ENCODE measurements at regions not wholly inside any gene's neighbourhood (a gene's known extent, or its start where the extent isn't known, plus 50 kb on each side); places are given as distances from the start of the nearest gene placed in this dataset.

- Histone ChIP-seq H3K79me2 (ENCODE audit: insufficient read depth, low read length) (no peaks in the 10 kb centered on the region), H3K36me3 (ENCODE audit: insufficient read depth, low read length) (no peaks in the 10 kb centered on the region), H3K9me3 (ENCODE audit: insufficient read depth, low read depth, low read length) (peaks cover 52% of the 10 kb centered on the region; the same call in 1 of the 2 replicates), H3K27me3 (ENCODE audit: insufficient read depth, low read length, poor library complexity, severe bottlenecking) (no peaks in the 10 kb centered on the region), H3K4me3 (ENCODE audit: low read length, poor library complexity, severe bottlenecking) (no peak overlapping the region), H2AFZ (ENCODE audit: low read length) (no peak overlapping the region), H3K9me2 (replicated peaks; ENCODE audit: low read depth, low read length) (no peaks in the 10 kb centered on the region), H3F3A (ENCODE audit: low read depth) (no peaks in the 10 kb centered on the region), H3K4me1 (ENCODE audit: insufficient read depth, low read length, poor library complexity, severe bottlenecking) (no peaks in the 10 kb centered on the region), H3K9ac (ENCODE audit: low read depth, low read length, poor library complexity, severe bottlenecking) (no peak overlapping the region), H4K20me1 (ENCODE audit: insufficient read depth, low read length, poor library complexity, severe bottlenecking) (no peaks in the 10 kb centered on the region), H3K4me2 (ENCODE audit: low read depth, low read length, poor library complexity, severe bottlenecking) (no peak overlapping the region)
- no peak for TF ChIP-seq EZH2phosphoT487 (IDR thresholded peaks at IDR 0.05; ENCODE audit: borderline replicate concordance)
- TF ChIP-seq, protein P1, sequence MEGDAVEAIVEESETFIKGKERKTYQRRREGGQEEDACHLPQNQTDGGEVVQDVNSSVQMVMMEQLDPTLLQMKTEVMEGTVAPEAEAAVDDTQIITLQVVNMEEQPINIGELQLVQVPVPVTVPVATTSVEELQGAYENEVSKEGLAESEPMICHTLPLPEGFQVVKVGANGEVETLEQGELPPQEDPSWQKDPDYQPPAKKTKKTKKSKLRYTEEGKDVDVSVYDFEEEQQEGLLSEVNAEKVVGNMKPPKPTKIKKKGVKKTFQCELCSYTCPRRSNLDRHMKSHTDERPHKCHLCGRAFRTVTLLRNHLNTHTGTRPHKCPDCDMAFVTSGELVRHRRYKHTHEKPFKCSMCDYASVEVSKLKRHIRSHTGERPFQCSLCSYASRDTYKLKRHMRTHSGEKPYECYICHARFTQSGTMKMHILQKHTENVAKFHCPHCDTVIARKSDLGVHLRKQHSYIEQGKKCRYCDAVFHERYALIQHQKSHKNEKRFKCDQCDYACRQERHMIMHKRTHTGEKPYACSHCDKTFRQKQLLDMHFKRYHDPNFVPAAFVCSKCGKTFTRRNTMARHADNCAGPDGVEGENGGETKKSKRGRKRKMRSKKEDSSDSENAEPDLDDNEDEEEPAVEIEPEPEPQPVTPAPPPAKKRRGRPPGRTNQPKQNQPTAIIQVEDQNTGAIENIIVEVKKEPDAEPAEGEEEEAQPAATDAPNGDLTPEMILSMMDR (conservative IDR thresholded peaks at IDR 0.05; ENCODE audit: low read length) = no peak
Measured at GRCh38 chr11:135046556-135046955, 634.5 kb upstream of the B3GAT1 start.

GRCh38 chr11:135043434-135043833 is 631.4 kb upstream of the B3GAT1 start:
- H3K79me2 ChIP-seq (ENCODE audit: insufficient read depth, low read length) = no peaks in the 10 kb centered on the region
- no peaks in the 10 kb centered on the region for H3K27me3 ChIP-seq (ENCODE audit: insufficient read depth, low read length, poor library complexity, severe bottlenecking)
- no peaks in the 10 kb centered on the region for H3K36me3 ChIP-seq (ENCODE audit: insufficient read depth, low read length)
- no peak overlapping the region for H3K4me3 ChIP-seq (ENCODE audit: low read length, poor library complexity, severe bottlenecking)
- TF ChIP-seq, protein P1 (conservative IDR thresholded peaks at IDR 0.05; ENCODE audit: low read length) = no peak
- TF ChIP-seq EZH2phosphoT487 (IDR thresholded peaks at IDR 0.05; ENCODE audit: borderline replicate concordance) = no peak
- H2AFZ ChIP-seq (ENCODE audit: low read length) = no peak overlapping the region
- H3F3A ChIP-seq (ENCODE audit: low read depth) = no peaks in the 10 kb centered on the region
- peaks cover 43% of the 10 kb centered on the region; the same call in 1 of the 2 replicates for H3K9me3 ChIP-seq (ENCODE audit: insufficient read depth, low read depth, low read length)
- H3K4me1 ChIP-seq (ENCODE audit: insufficient read depth, low read length, poor library complexity, severe bottlenecking) = no peaks in the 10 kb centered on the region
- no peaks in the 10 kb centered on the region for H3K9me2 ChIP-seq (replicated peaks; ENCODE audit: low read depth, low read length)
- no peak overlapping the region for H3K4me2 ChIP-seq (ENCODE audit: low read depth, low read length, poor library complexity, severe bottlenecking)
- no peak overlapping the region for H3K9ac ChIP-seq (ENCODE audit: low read depth, low read length, poor library complexity, severe bottlenecking)
- no peaks in the 10 kb centered on the region for H4K20me1 ChIP-seq (ENCODE audit: insufficient read depth, low read length, poor library complexity, severe bottlenecking)

- Histone ChIP-seq H2AFZ (ENCODE audit: low read length) (no peak overlapping the region), H3K9me2 (replicated peaks; ENCODE audit: low read depth, low read length) (no peaks in the 10 kb centered on the region), H3K79me2 (ENCODE audit: insufficient read depth, low read length) (no peaks in the 10 kb centered on the region), H3K27me3 (ENCODE audit: insufficient read depth, low read length, poor library complexity, severe bottlenecking) (no peaks in the 10 kb centered on the region), H3K9me3 (ENCODE audit: insufficient read depth, low read depth, low read length) (peaks cover 34% of the 10 kb centered on the region; the same call in 1 of the 2 replicates), H3K4me3 (ENCODE audit: low read length, poor library complexity, severe bottlenecking) (no peak overlapping the region), H3K4me1 (ENCODE audit: insufficient read depth, low read length, poor library complexity, severe bottlenecking) (no peaks in the 10 kb centered on the region), H3F3A (ENCODE audit: low read depth) (no peaks in the 10 kb centered on the region), H3K4me2 (ENCODE audit: low read depth, low read length, poor library complexity, severe bottlenecking) (no peak overlapping the region), H4K20me1 (ENCODE audit: insufficient read depth, low read length, poor library complexity, severe bottlenecking) (no peaks in the 10 kb centered on the region), H3K9ac (ENCODE audit: low read depth, low read length, poor library complexity, severe bottlenecking) (no peak overlapping the region), H3K36me3 (ENCODE audit: insufficient read depth, low read length) (no peaks in the 10 kb centered on the region)
- no peak for TF ChIP-seq EZH2phosphoT487 (IDR thresholded peaks at IDR 0.05; ENCODE audit: borderline replicate concordance)
- TF ChIP-seq, protein P1 (conservative IDR thresholded peaks at IDR 0.05; ENCODE audit: low read length) = no peak
Measured at GRCh38 chr11:135037828-135038227, 625.8 kb upstream of the B3GAT1 start.

Measured in Loucy (cell line).